ENCODE measurements at regions not wholly inside any gene's neighbourhood (a gene's known extent, or its start where the extent isn't known, plus 50 kb on each side); places are given as distances from the start of the nearest gene placed in this dataset.

- no peak for TF ChIP-seq CTCF (IDR thresholded peaks at IDR 0.05)
- no peak for TF ChIP-seq POLR2AphosphoS5 (IDR thresholded peaks at IDR 0.05)
These were observed 254.7 kb downstream of the SOX2 start for GRCh38 chr3:181966393-181966792.

All from prostate gland (tissue), 2 donors.